GM21423 (cell line): ENCODE measurements at regions not wholly inside any gene's neighbourhood (a gene's known extent, or its start where the extent isn't known, plus 50 kb on each side); places are given as distances from the start of the nearest gene placed in this dataset.
"Not testable (repeated sequence)": the region's sequence is repeated elsewhere in the genome, so short reads cannot be mapped to it uniquely, and the experiment has no call there.

Experiments used
- ATAC-seq: cut with Tn5 transposase; IDR thresholded peaks from one replicate; pipeline ENCODE4 v1.9.1; 2021; ENCODE audit warnings: mild to moderate bottlenecking, moderate library complexity; ENCODE audit not compliant: unreplicated experiment

- no peak for ATAC-seq
These were observed 54.4 kb upstream of the SEPTIN5 start for GRCh38 chr22:19659805-19660345.

- ATAC-seq: not testable (repeated sequence)
These were observed 53.7 kb upstream of the SEPTIN5 start for GRCh38 chr22:19660583-19660982.

GRCh38 chr22:19661156-19661555 lies 53.1 kb upstream of the SEPTIN5 start:
- no peak for ATAC-seq

DNA sequence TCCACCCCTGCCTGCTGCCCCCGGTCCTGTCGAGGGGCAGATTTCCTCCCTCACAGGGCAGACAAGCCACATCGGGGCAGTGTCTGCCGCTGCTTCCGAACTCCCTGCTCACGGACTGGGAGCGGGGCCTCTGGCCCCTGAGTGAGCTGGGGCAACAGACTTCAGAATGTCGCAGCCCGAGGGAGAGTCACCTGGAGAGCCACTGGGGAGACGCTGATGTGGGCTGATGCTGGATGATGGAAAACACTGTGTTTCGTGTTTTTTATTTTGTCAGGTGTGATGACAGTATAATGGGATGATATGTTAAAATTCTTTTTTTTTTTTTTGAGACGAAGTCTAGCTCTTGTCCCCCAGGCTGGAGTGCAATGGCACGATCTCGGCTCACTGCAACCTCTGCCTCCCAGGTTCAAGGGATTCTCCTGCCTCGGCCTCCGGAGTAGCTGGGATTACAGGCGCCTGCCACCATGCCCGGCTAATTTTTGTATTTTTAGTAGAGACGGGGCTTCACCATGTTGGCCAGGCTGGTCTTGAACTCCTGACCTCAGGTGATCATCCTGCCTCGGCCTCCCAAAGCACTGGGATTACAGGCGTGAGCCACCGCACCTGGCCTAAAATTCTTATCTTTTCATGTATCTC lies 52.1 kb upstream of the SEPTIN5 start:
- ATAC-seq: not testable (repeated sequence)

DNA sequence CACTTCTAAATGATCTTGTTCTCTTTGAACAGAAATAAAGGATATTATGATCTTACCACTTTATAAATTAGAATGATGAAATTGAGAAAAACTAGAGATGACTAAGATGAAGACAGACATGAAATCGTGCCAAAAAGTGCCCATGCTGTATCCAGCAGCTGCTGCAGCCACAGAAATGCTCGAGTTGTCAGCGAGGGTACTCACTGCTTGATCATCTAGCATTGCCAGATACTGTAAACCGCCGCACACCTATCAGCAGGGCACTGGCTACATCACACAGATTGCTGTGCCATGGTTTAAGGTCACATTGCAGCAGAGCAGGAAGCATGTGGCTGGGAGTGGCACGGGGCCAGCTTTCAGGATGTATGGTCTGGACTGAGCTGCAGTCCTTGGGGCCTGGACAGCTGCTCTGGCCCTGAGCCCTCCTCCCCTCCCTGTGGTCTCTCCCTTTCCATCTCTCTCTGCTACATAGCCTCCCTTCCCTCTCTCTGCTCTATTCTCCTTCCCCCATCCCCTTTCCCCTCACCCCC lies 51.0 kb upstream of the SEPTIN5 start:
- no peak for ATAC-seq

DNA sequence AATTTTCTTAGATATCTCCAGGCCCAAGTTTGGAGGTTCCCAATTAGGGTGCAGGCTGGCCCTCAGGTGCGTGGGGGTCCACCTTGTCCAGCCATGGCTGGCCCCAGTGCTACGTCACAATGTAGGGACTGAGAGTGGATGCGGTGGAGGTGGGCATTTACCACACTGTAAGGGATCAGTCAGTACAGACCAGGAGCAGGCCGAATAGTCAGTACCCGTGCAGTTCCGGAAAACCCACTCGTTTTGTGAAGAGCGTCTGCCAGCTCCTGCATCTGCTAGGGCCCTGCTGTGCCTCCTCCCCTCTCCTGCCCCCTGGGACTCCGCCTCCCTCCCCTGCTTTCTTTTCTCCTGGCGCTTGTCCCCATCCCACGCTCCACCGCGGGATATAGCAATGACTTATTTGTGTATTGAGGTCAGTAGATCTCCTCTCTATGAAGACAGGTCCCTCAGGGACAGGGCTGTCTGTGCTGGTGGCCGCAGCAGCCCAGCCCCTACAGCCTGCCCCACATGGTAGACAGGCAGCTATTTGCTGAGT lies 50.4 kb upstream of the SEPTIN5 start:
- ATAC-seq: no peak

GRCh38 chr22:19664406-19664805 lies 49.9 kb upstream of the SEPTIN5 start:
- ATAC-seq: no peak
